HL-60 (cell line): ENCODE measurements at regions not wholly inside any gene's neighbourhood (a gene's known extent, or its start where the extent isn't known, plus 50 kb on each side); places are given as distances from the start of the nearest gene placed in this dataset.

Experiments used
- DNase-seq, 2 experiments: peaks; one replicate each; pipeline ENCODE4 v3.0.0-alpha.2; 2010 to 2020; ENCODE audit warnings: low read depth in 1 of 2, low spot score in 1 of 2
- H3K27ac ChIP-seq: fragments of 250-450 bp; sonication (Bioruptor Pico); replicated peaks from 2 replicates; pipeline ENCODE4 v1.5.1; 2020; ENCODE audit warnings: mild to moderate bottlenecking, moderate library complexity
- H3K27me3 ChIP-seq: fragments of 250-450 bp; sonication (Bioruptor Pico); 2 replicates; pipeline ENCODE4 v1.5.1; 2021; ENCODE audit warnings: mild to moderate bottlenecking, moderate library complexity; ENCODE audit not compliant: insufficient read depth, poor library complexity, severe bottlenecking
- H3K4me3 ChIP-seq: replicated peaks from 2 replicates; pipeline ENCODE4 v1.5.1; 2011; ENCODE audit warnings: mild to moderate bottlenecking, control low read depth, low read length; ENCODE audit not compliant: insufficient read depth
- CTCF ChIP-seq: IDR thresholded peaks from one replicate; pipeline ENCODE4 v1.5.1; 2011; ENCODE audit warnings: low read length, control low read depth, inconsistent platforms; ENCODE audit not compliant: insufficient read depth
- GABPA ChIP-seq: IDR thresholded peaks from 2 replicates; pipeline ENCODE4 v1.6.1; 2012; ENCODE audit warnings: low read depth
- POLR2AphosphoS5 ChIP-seq: IDR thresholded peaks from 2 replicates; pipeline ENCODE4 v1.6.1; 2012; ENCODE audit warnings: low read depth
- SPI1 ChIP-seq: IDR thresholded peaks from 2 replicates; pipeline ENCODE4 v1.6.1; 2012; ENCODE audit warnings: low read depth, mild to moderate bottlenecking, borderline replicate concordance
- TF ChIP-seq, protein P1 (sequence below): IDR thresholded peaks from 2 replicates; pipeline ENCODE4 v1.6.1; 2012; ENCODE audit warnings: low read depth; ENCODE audit not compliant: insufficient replicate concordance

GRCh38 chr2:4507661-4508060, 804.3 kb downstream of the DCDC2C start:
- TF ChIP-seq GABPA (no peak), SPI1 (no peak), CTCF (no peak), POLR2AphosphoS5 (no peak)
- TF ChIP-seq, protein P1, sequence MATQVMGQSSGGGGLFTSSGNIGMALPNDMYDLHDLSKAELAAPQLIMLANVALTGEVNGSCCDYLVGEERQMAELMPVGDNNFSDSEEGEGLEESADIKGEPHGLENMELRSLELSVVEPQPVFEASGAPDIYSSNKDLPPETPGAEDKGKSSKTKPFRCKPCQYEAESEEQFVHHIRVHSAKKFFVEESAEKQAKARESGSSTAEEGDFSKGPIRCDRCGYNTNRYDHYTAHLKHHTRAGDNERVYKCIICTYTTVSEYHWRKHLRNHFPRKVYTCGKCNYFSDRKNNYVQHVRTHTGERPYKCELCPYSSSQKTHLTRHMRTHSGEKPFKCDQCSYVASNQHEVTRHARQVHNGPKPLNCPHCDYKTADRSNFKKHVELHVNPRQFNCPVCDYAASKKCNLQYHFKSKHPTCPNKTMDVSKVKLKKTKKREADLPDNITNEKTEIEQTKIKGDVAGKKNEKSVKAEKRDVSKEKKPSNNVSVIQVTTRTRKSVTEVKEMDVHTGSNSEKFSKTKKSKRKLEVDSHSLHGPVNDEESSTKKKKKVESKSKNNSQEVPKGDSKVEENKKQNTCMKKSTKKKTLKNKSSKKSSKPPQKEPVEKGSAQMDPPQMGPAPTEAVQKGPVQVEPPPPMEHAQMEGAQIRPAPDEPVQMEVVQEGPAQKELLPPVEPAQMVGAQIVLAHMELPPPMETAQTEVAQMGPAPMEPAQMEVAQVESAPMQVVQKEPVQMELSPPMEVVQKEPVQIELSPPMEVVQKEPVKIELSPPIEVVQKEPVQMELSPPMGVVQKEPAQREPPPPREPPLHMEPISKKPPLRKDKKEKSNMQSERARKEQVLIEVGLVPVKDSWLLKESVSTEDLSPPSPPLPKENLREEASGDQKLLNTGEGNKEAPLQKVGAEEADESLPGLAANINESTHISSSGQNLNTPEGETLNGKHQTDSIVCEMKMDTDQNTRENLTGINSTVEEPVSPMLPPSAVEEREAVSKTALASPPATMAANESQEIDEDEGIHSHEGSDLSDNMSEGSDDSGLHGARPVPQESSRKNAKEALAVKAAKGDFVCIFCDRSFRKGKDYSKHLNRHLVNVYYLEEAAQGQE: no peak
- Histone ChIP-seq H3K4me3 (no peak overlapping the region), H3K27me3 (no peaks in the 10 kb centered on the region), H3K27ac (no peak overlapping the region)
- no peak for DNase-seq

GRCh38 chr2:4515871-4516761, 812.7 kb downstream of the DCDC2C start:
- Histone ChIP-seq H3K4me3 (no peak overlapping the region), H3K27ac (no peak overlapping the region), H3K27me3 (no peaks in the 10 kb centered on the region)
- no peak for TF ChIP-seq POLR2AphosphoS5
- no peak for TF ChIP-seq SPI1
- TF ChIP-seq, protein P1: no peak
- TF ChIP-seq CTCF: no peak
- TF ChIP-seq GABPA: no peak
- DNase-seq: no peak

GRCh38 chr2:4518596-4518995, 815.2 kb downstream of the DCDC2C start:
- no peak overlapping the region for H3K27ac ChIP-seq
- H3K4me3 ChIP-seq: no peak overlapping the region
- no peak for TF ChIP-seq CTCF
- TF ChIP-seq, protein P1: no peak
- TF ChIP-seq POLR2AphosphoS5: no peak
- no peak for TF ChIP-seq GABPA
- no peak for TF ChIP-seq SPI1
- no peak for DNase-seq
- H3K27me3 ChIP-seq: no peaks in the 10 kb centered on the region
